ENCODE measurements at regions not wholly inside any gene's neighbourhood (a gene's known extent, or its start where the extent isn't known, plus 50 kb on each side); places are given as distances from the start of the nearest gene placed in this dataset.
A peak's percentile ranks its signal among the peaks of the same experiment; 100 is the strongest.

GRCh38 chr11:69986830-69987229 lies 91.3 kb upstream of the ANO1 start:
- FAIRE-seq, result no peak
- no peaks in the 10 kb centered on the region for H3K79me2 ChIP-seq (ENCODE audit: control insufficient read depth in 1 of 2, insufficient read depth in 2 of 2, low read length in 2 of 2)
- H3K4me3 ChIP-seq (ENCODE audit: extremely low read depth in 1 of 4, insufficient read depth in 2 of 4, low read depth in 3 of 4, low read length in 4 of 4), result peak overlapping the region in 1 of 4 experiments; percentile 71; a peak in 1 of 8 replicates
- H2BK120ac ChIP-seq (replicated peaks; ENCODE audit: low read depth, low read length), result no peak overlapping the region
- no peak overlapping the region for H3K14ac ChIP-seq (ENCODE audit: insufficient read length)
- no peak overlapping the region for H3K18ac ChIP-seq (ENCODE audit: extremely low read depth, low read length)
- ChIA-PET CTCF (ENCODE audit: partially characterized antibody) (interaction anchor here (0.7 to 3.4 kb wide), 2 partner anchors 36 to 122 kb away, joined by 4 to 18 read pairs; no protein-coding TSS in a partner anchor), POLR2A (ENCODE audit: partially characterized antibody) (no interaction called here)
- H3K23me2 ChIP-seq (ENCODE audit: low read depth, low read length), result peaks cover 8% of the 10 kb centered on the region; the same call in 1 of the 2 replicates
- no peak overlapping the region for H3K23ac ChIP-seq (ENCODE audit: insufficient read length)
- H2BK20ac ChIP-seq (ENCODE audit: low read length), result no peak overlapping the region
- H2AFZ ChIP-seq (ENCODE audit: low read length), result no peak overlapping the region
- peak overlapping the region in 1 of 2 experiments; percentile 72; a peak in 1 of 4 replicates for H3K4me2 ChIP-seq (ENCODE audit: insufficient read depth in 1 of 2, low read depth in 2 of 2, low read length in 2 of 2)
- no peak overlapping the region for H4K8ac ChIP-seq (ENCODE audit: extremely low read depth, insufficient read depth, low read length)
- H4K91ac ChIP-seq (replicated peaks; ENCODE audit: insufficient read length, low read length), result no peak overlapping the region
- no peak overlapping the region for H3K9ac ChIP-seq (replicated peaks in 1 of 4; ENCODE audit: extremely low read depth in 1 of 4, low read depth in 3 of 4, low read length in 3 of 4)
- H4K20me1 ChIP-seq (replicated peaks in 1 of 2; ENCODE audit: control insufficient read depth in 1 of 2, insufficient read depth in 2 of 2, low read length in 2 of 2), result peaks cover 0 to 2% of the 10 kb centered on the region in 2 experiments
- H3K36me3 ChIP-seq (ENCODE audit: control insufficient read depth in 2 of 4, insufficient read depth in 4 of 4, low read length in 3 of 4), result no peaks in the 10 kb centered on the region
- H3K56ac ChIP-seq (replicated peaks; ENCODE audit: insufficient read length, low read depth, low read length), result no peak overlapping the region
- no peak overlapping the region for H2AK5ac ChIP-seq (ENCODE audit: low read depth, low read length)
- H3K27me3 ChIP-seq (replicated peaks in 1 of 4; ENCODE audit: control insufficient read depth in 3 of 4, extremely low read depth in 1 of 4, insufficient read depth in 3 of 4, low read length in 3 of 4), result peaks cover 12 to 51% (median 42%) of the 10 kb centered on the region in 4 experiments
- DNase-seq (ENCODE audit: low read depth in 1 of 2, low spot score in 2 of 2), result peak in 1 of 2 experiments; percentile 43
- no peak overlapping the region for H3K27ac ChIP-seq (ENCODE audit: low read depth, low read length)
- H3K9me3 ChIP-seq (ENCODE audit: insufficient read depth in 2 of 2, low read depth in 1 of 2, low read length in 1 of 2), result no peaks in the 10 kb centered on the region
- H2BK15ac ChIP-seq (ENCODE audit: low read length), result no peak overlapping the region
- peaks cover 9 to 25% (median 17%) of the 10 kb centered on the region in 4 experiments for H3K4me1 ChIP-seq (replicated peaks in 1 of 4; ENCODE audit: control insufficient read depth in 3 of 4, insufficient read depth in 4 of 4, low read length in 3 of 4)
- no peak overlapping the region for H2BK12ac ChIP-seq (ENCODE audit: low read depth, low read length)
- H3K79me1 ChIP-seq (ENCODE audit: low read depth, low read length), result no peaks in the 10 kb centered on the region
- H4K5ac ChIP-seq (ENCODE audit: insufficient read length, low read depth, low read length), result no peak overlapping the region
- no peak overlapping the region for H2BK5ac ChIP-seq (ENCODE audit: low read depth, low read length)
- WGBS, 2 experiments (ENCODE audit: extremely low coverage in 1 of 2, insufficient coverage in 1 of 2, insufficient read length in 1 of 2, insufficient replicate concordance in 2 of 2, low coverage in 1 of 2, low lambda C conversion rate in 2 of 2, missing lambda C conversion rate in 1 of 2), result 62% methylated on average over 8 of the region's 9 CpGs; no CpG with 5 or more reads in 1 of the 2 experiments
- no peak overlapping the region for H3K4ac ChIP-seq (replicated peaks; ENCODE audit: insufficient read length, low read depth, low read length)
- TF ChIP-seq SP4 (IDR thresholded peaks at IDR 0.05; ENCODE audit: low read length) (no peak), GABPA (IDR thresholded peaks at IDR 0.05; ENCODE audit: borderline replicate concordance, insufficient read depth, low read length) (no peak), KDM1A (IDR thresholded peaks at IDR 0.05; ENCODE audit: borderline replicate concordance, low read length) (no peak), HDAC2 (IDR thresholded peaks at IDR 0.05; ENCODE audit: borderline replicate concordance in 1 of 2, low read depth in 2 of 2, low read length in 2 of 2) (no peak), KDM5A (IDR thresholded peaks at IDR 0.05; ENCODE audit: low read length) (no peak), HDAC6 (IDR thresholded peaks at IDR 0.05; ENCODE audit: low read depth, low read length) (no peak), CREB1 (IDR thresholded peaks at IDR 0.05) (no peak), CHD2 (IDR thresholded peaks at IDR 0.05; ENCODE audit: low read length) (no peak), CTBP2 (IDR thresholded peaks at IDR 0.05; ENCODE audit: borderline replicate concordance, insufficient read depth, insufficient read length, low read length) (no peak), POU5F1 (IDR thresholded peaks at IDR 0.05; ENCODE audit: low read depth, low read length) (no peak), NANOG (IDR thresholded peaks at IDR 0.05; ENCODE audit: insufficient read depth, low read depth, low read length, poor library complexity, severe bottlenecking) (no peak), TAF7 (optimal IDR thresholded peaks at IDR 0.05; ENCODE audit: borderline replicate concordance, low read depth, low read length) (no peak), TAF1 (IDR thresholded peaks at IDR 0.05; ENCODE audit: low read depth, low read length) (no peak), RXRA (IDR thresholded peaks at IDR 0.05; ENCODE audit: insufficient read depth, low read depth, low read length) (no peak), KDM4A (IDR thresholded peaks at IDR 0.05; ENCODE audit: low read depth, low read length, severe bottlenecking) (no peak)
